IMR-90 (cell line): ENCODE measurements at regions not wholly inside any gene's neighbourhood (a gene's known extent, or its start where the extent isn't known, plus 50 kb on each side); places are given as distances from the start of the nearest gene placed in this dataset.

Source experiments
- ATAC-seq: fragments of 200-7000 bp; cut with Tn5 transposase; 2 replicates; pipeline ENCODE4 v1.9.1; 2020; ENCODE audit warnings: low read depth, mild to moderate bottlenecking, moderate library complexity
- BruUV-seq: library from RNA; stranded (reverse); fragments of 400-500 nt; replicated peaks from 2 replicates; lab custom pipeline; 2021; lab: Mats Ljungman, UMichigan
- CTCF ChIA-PET: fragments of 300-600 bp; formaldehyde crosslinking; extraction: SDS; loops from one replicate; lab custom pipeline; 2021; ENCODE audit warnings: antibody characterized with exemption; lab: Yijun Ruan, JAX
- POLR2A ChIA-PET: fragments of 300-600 bp; sonication (Branson Sonifier 250); formaldehyde crosslinking; loops from one replicate; lab custom pipeline; 2022; ENCODE audit warnings: antibody characterized with exemption; ENCODE audit not compliant: unreplicated experiment; lab: Charles Lee
- DNase-seq: peaks from one replicate; pipeline ENCODE4 v3.0.0; 2013
- H2AFZ ChIP-seq: replicated peaks from 2 replicates; pipeline ENCODE3; 2013; ENCODE audit warnings: low read length, mild to moderate bottlenecking; ENCODE audit not compliant: poor library complexity
- H2AK5ac ChIP-seq: 2 replicates; pipeline ENCODE4 v1.6.1; 2013; ENCODE audit warnings: low read depth, low read length, inconsistent platforms
- H2AK9ac ChIP-seq: replicated peaks from 2 replicates; pipeline ENCODE3; 2013; ENCODE audit warnings: mild to moderate bottlenecking, low read depth, low read length, moderate library complexity; ENCODE audit not compliant: poor library complexity
- H2BK120ac ChIP-seq: 2 replicates; pipeline ENCODE4 v1.6.1; 2013; ENCODE audit warnings: low read depth, low read length, inconsistent platforms
- H2BK15ac ChIP-seq: 3 replicates; pipeline ENCODE4 v1.6.1; 2013; ENCODE audit warnings: low read depth, low read length, inconsistent platforms
- H2BK20ac ChIP-seq: 2 replicates; pipeline ENCODE4 v1.6.1; 2013; ENCODE audit warnings: low read depth, mild to moderate bottlenecking, inconsistent platforms, low read length, moderate library complexity
- H2BK5ac ChIP-seq: 2 replicates; pipeline ENCODE4 v1.6.1; 2013; ENCODE audit warnings: mild to moderate bottlenecking, low read depth, low read length, inconsistent platforms; ENCODE audit not compliant: poor library complexity, severe bottlenecking
- H3K14ac ChIP-seq: replicated peaks from 2 replicates; pipeline ENCODE4 v1.6.1; 2013; ENCODE audit warnings: low read depth, low read length, inconsistent platforms
- H3K18ac ChIP-seq: 2 replicates; pipeline ENCODE4 v1.6.1; 2013; ENCODE audit warnings: low read depth, low read length, control low read depth
- H3K23ac ChIP-seq: 2 replicates; pipeline ENCODE4 v1.6.1; 2013; ENCODE audit warnings: low read depth, low read length, inconsistent platforms
- H3K27ac ChIP-seq: 2 replicates; pipeline ENCODE4 v1.5.1; 2013; ENCODE audit warnings: mild to moderate bottlenecking, control low read depth, low read length; ENCODE audit not compliant: insufficient read depth
- H3K27me3 ChIP-seq: 2 replicates; pipeline ENCODE4 v1.6.1; 2013; ENCODE audit warnings: low read length; ENCODE audit not compliant: control insufficient read depth, insufficient read depth
- H3K36me3 ChIP-seq: 2 replicates; pipeline ENCODE4 v1.6.1; 2013; ENCODE audit warnings: low read length, mixed read lengths; ENCODE audit not compliant: control insufficient read depth, insufficient read depth
- H3K4ac ChIP-seq: 2 replicates; pipeline ENCODE4 v1.6.1; 2013; ENCODE audit warnings: low read depth, low read length, inconsistent platforms
- H3K4me1 ChIP-seq: 2 replicates; pipeline ENCODE4 v1.6.1; 2013; ENCODE audit warnings: low read length, mixed read lengths; ENCODE audit not compliant: control insufficient read depth, insufficient read depth
- H3K4me2 ChIP-seq: 2 replicates; pipeline ENCODE4 v1.6.1; 2013; ENCODE audit warnings: low read depth, mild to moderate bottlenecking, control low read depth, low read length, moderate library complexity
- H3K4me3 ChIP-seq: 2 replicates; pipeline ENCODE4 v1.5.1; 2013; ENCODE audit warnings: low read depth, mild to moderate bottlenecking, control low read depth, low read length, moderate library complexity; ENCODE audit not compliant: insufficient read depth
- H3K56ac ChIP-seq: 2 replicates; pipeline ENCODE4 v1.6.1; 2013; ENCODE audit warnings: low read length, inconsistent platforms; ENCODE audit not compliant: insufficient read depth; ENCODE audit errors: extremely low read depth
- H3K79me1 ChIP-seq, 2 experiments: 2 replicates each; pipeline ENCODE4 v1.6.1; 2013; ENCODE audit warnings: low read length in 2 of 2, inconsistent platforms in 1 of 2, low read depth in 1 of 2
- H3K9ac ChIP-seq: 2 replicates; pipeline ENCODE4 v1.6.1; 2013; ENCODE audit warnings: low read depth, low read length, control low read depth
- H3K9me1 ChIP-seq: 2 replicates; pipeline ENCODE4 v1.6.1; 2013; ENCODE audit warnings: low read length, inconsistent platforms; ENCODE audit not compliant: insufficient read depth
- H3K9me3 ChIP-seq: 2 replicates; pipeline ENCODE4 v1.6.1; 2013; ENCODE audit warnings: low read length; ENCODE audit not compliant: control insufficient read depth, insufficient read depth
- H4K20me1 ChIP-seq: 2 replicates; pipeline ENCODE4 v1.6.1; 2013; ENCODE audit warnings: low read length, inconsistent platforms; ENCODE audit not compliant: insufficient read depth
- H4K5ac ChIP-seq: 2 replicates; pipeline ENCODE4 v1.6.1; 2013; ENCODE audit warnings: mild to moderate bottlenecking, low read depth, low read length, control low read depth
- H4K8ac ChIP-seq, 2 experiments: 2 replicates each; pipeline ENCODE4 v1.6.1; 2013; ENCODE audit warnings: low read depth in 2 of 2, low read length in 2 of 2, control low read depth in 1 of 2, inconsistent platforms in 1 of 2
- H4K91ac ChIP-seq: 2 replicates; pipeline ENCODE4 v1.6.1; 2013; ENCODE audit warnings: low read depth, low read length, inconsistent platforms; ENCODE audit not compliant: insufficient read depth
- BHLHE40 ChIP-seq: fragments of 150-350 bp; IDR thresholded peaks from 2 replicates; pipeline ENCODE4 v1.6.1; 2016; ENCODE audit warnings: mild to moderate bottlenecking, low read depth, low read length
- CHD1 ChIP-seq: IDR thresholded peaks from 2 replicates; pipeline ENCODE4 v1.6.1; 2012; ENCODE audit warnings: low read depth, low read length, improper control_type of control experiment
- ELK1 ChIP-seq: fragments of 150-350 bp; IDR thresholded peaks from 2 replicates; pipeline ENCODE4 v1.6.1; 2016; ENCODE audit warnings: low read depth, mild to moderate bottlenecking, low read length, moderate library complexity, borderline replicate concordance
- MAFK ChIP-seq: IDR thresholded peaks from 2 replicates; pipeline ENCODE4 v1.6.1; 2012; ENCODE audit warnings: low read depth, low read length, improper control_type of control experiment
- MAZ ChIP-seq: IDR thresholded peaks from 2 replicates; pipeline ENCODE4 v1.6.1; 2012; ENCODE audit warnings: low read depth, mild to moderate bottlenecking, low read length, improper control_type of control experiment, moderate library complexity, borderline replicate concordance
- NFE2L2 ChIP-seq: fragments of 150-350 bp; IDR thresholded peaks from 2 replicates; pipeline ENCODE4 v1.6.1; 2016; ENCODE audit warnings: low read depth, mild to moderate bottlenecking, low read length
- RCOR1 ChIP-seq: IDR thresholded peaks from 2 replicates; pipeline ENCODE4 v1.6.1; 2012; ENCODE audit warnings: mild to moderate bottlenecking, low read length, improper control_type of control experiment; ENCODE audit not compliant: insufficient replicate concordance
- RFX5 ChIP-seq: IDR thresholded peaks from 2 replicates; pipeline ENCODE4 v1.8.0; 2012; ENCODE audit warnings: low read depth, mild to moderate bottlenecking, low read length, moderate library complexity
- SMC3 ChIP-seq: fragments of 150-350 bp; IDR thresholded peaks from 2 replicates; pipeline ENCODE4 v1.6.1; 2016; ENCODE audit warnings: low read depth, mild to moderate bottlenecking, antibody characterized with exemption, low read length, moderate library complexity
- WGBS, 2 experiments: methylation state at CpG; one replicate each; pipeline versions ENCODE4 v1.1.5 to v1.1.7; 2013; ENCODE audit warnings: missing lambda C conversion rate in 2 of 2; ENCODE audit not compliant: insufficient read length in 1 of 2; ENCODE audit errors: extremely low coverage in 2 of 2; 5-methylcytosine and 5-hydroxymethylcytosine counted together
- dilution Hi-C: fragments of 300-500 bp; cut with HindIII; formaldehyde crosslinking; loops from one replicate; pipeline ENCODE4 v1.14.3; 2018; ENCODE audit warnings: low sequenced_read_pairs; ENCODE audit not compliant: unreplicated experiment
- in situ Hi-C: fragments of 300-500 bp; cut with MboI; formaldehyde crosslinking; loops from 3 replicates; pipeline ENCODE4 v1.14.3; 2019; ENCODE audit warnings: low sequenced_read_pairs, inconsistent platforms, mixed read lengths
- intact Hi-C: fragments of 100-400 bp; cut with micrococcal nuclease; formaldehyde crosslinking; loops from 2 replicates; pipeline ENCODE4 v1.10.0; 2022

GRCh38 chrX:94065091-94065490, 391.1 kb downstream of the FAM133A start:
- H3K36me3 ChIP-seq, result no peaks in the 10 kb centered on the region
- H3K56ac ChIP-seq, result no peak overlapping the region
- H3K4me2 ChIP-seq, result no peak overlapping the region
- H2AK9ac ChIP-seq, result no peak overlapping the region
- no TSS peak for BruUV-seq
- intact Hi-C loops, result no loop called here
- H3K9me1 ChIP-seq, result no peaks in the 10 kb centered on the region
- WGBS, 2 experiments, result no CpG with 5 or more reads among the region's 7 CpGs
- H2AK5ac ChIP-seq, result no peak overlapping the region
- no peaks in the 10 kb centered on the region for H3K79me1 ChIP-seq
- ATAC-seq (no peak), DNase-seq (no peak)
- H2BK20ac ChIP-seq, result no peak overlapping the region
- H3K4me1 ChIP-seq, result no peaks in the 10 kb centered on the region
- H4K5ac ChIP-seq, result no peak overlapping the region
- TF ChIP-seq MAFK (no peak), RCOR1 (no peak), ELK1 (no peak), SMC3 (no peak), CHD1 (no peak), BHLHE40 (no peak), RFX5 (no peak), MAZ (no peak), NFE2L2 (no peak)
- no peaks in the 10 kb centered on the region for H3K27me3 ChIP-seq
- H2BK5ac ChIP-seq, result no peak overlapping the region
- no peak overlapping the region for H3K4ac ChIP-seq
- POLR2A ChIA-PET, result no interaction called here
- H2BK120ac ChIP-seq, result no peak overlapping the region
- H4K20me1 ChIP-seq, result no peaks in the 10 kb centered on the region
- no peak overlapping the region for H3K14ac ChIP-seq
- no peaks in the 10 kb centered on the region for H3K9me3 ChIP-seq
- H3K18ac ChIP-seq, result no peak overlapping the region
- dilution Hi-C loops, result no loop called here
- no peak overlapping the region for H3K9ac ChIP-seq
- CTCF ChIA-PET, result no interaction called here
- H3K23ac ChIP-seq, result no peak overlapping the region
- H3K27ac ChIP-seq, result no peak overlapping the region
- H2BK15ac ChIP-seq, result no peak overlapping the region
- no peak overlapping the region for H2AFZ ChIP-seq
- H3K4me3 ChIP-seq, result no peak overlapping the region
- H4K91ac ChIP-seq, result no peak overlapping the region
- no peak overlapping the region for H4K8ac ChIP-seq
- in situ Hi-C loops, result no loop called here
